OCI-LY7 (cell line): ENCODE measurements at regions not wholly inside any gene's neighbourhood (a gene's known extent, or its start where the extent isn't known, plus 50 kb on each side); places are given as distances from the start of the nearest gene placed in this dataset.

ENCODE experiments used
- EZH2phosphoT487 ChIP-seq: fragments of 200-600 bp; sonication (generic); IDR thresholded peaks from 2 replicates; pipeline ENCODE4 v1.6.1; 2018; ENCODE audit warnings: low read depth, borderline replicate concordance, mild to moderate bottlenecking, mixed run types, antibody characterized with exemption, low read length, moderate library complexity, mixed read lengths
- TF ChIP-seq, protein P1 (sequence below): fragments of 200-600 bp; sonication (generic); conservative IDR thresholded peaks from 2 replicates; pipeline ENCODE4 v1.5.1; 2014; ENCODE audit warnings: mild to moderate bottlenecking, antibody characterized with exemption, low read length, moderate library complexity, mixed read lengths

- TF ChIP-seq, protein P1, sequence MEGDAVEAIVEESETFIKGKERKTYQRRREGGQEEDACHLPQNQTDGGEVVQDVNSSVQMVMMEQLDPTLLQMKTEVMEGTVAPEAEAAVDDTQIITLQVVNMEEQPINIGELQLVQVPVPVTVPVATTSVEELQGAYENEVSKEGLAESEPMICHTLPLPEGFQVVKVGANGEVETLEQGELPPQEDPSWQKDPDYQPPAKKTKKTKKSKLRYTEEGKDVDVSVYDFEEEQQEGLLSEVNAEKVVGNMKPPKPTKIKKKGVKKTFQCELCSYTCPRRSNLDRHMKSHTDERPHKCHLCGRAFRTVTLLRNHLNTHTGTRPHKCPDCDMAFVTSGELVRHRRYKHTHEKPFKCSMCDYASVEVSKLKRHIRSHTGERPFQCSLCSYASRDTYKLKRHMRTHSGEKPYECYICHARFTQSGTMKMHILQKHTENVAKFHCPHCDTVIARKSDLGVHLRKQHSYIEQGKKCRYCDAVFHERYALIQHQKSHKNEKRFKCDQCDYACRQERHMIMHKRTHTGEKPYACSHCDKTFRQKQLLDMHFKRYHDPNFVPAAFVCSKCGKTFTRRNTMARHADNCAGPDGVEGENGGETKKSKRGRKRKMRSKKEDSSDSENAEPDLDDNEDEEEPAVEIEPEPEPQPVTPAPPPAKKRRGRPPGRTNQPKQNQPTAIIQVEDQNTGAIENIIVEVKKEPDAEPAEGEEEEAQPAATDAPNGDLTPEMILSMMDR, result no peak
- TF ChIP-seq EZH2phosphoT487, result no peak
These were observed 58.1 kb upstream of the COX10 start for GRCh38 chr17:14011036-14011692.
